GM18858 (cell line): ENCODE measurements at regions not wholly inside any gene's neighbourhood (a gene's known extent, or its start where the extent isn't known, plus 50 kb on each side); places are given as distances from the start of the nearest gene placed in this dataset.
"Not testable (repeated sequence)": the region's sequence is repeated elsewhere in the genome, so short reads cannot be mapped to it uniquely, and the experiment has no call there.

ENCODE experiments used
- ATAC-seq: cut with Tn5 transposase; IDR thresholded peaks from one replicate; pipeline ENCODE4 v1.9.1; 2021; ENCODE audit not compliant: unreplicated experiment

DNA sequence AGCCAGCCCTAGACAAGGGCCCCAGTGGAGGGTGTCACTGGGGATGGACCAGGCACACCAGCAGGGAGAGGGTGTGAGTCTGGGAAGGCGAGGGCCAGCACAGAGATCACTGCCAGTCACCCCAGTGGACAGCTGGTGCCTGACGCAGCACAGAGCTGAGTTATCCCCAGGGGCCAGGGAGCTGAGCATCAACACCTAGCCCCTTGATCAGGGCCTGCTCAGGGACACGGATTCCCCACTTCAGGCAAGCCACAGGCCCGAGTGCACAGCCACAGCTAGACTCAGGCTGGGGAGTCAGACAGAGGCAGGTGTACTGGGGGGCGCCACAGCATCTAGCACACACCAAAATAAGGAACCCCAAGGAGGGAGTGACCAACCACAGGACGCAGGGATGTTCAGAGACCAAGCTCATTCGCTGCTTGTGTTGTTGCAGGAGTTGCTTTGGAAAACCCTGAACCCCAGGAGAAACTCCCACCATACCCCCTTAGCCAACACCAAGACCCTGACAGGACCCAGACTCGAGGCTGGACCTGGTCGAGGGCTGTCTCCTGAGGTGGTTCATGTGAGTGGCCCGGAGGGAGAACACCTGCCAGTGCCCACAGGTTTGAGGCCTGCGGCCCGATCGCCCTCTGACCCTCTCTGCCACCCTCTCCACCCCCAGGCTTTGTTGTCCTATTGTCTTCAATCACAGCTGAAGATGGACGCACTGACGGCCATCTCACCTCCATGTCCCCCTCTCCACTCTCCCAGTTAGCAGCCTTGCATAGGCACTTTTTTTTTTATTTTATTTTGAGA, 146.8 kb downstream of the TPRA1 start:
- no peak for ATAC-seq

DNA sequence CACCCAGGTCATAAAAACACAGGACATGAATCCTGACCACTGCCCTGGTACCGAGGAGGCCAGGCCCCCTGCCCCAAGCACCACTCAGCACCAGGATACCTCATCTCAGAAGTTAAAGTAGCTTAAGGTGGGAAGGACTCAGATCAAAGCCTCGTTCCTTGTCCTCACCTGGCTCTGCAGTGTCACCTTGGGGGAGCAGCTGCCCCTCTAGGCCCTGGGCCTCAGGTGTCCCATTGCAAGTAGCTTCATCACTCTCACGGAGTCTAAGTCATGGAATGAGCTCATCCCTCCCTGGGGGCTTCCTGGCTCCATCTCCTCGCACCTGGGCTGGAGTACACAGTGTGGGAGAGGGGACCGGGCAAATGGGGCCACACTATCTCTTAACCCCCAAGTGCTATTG, 148.0 kb downstream of the TPRA1 start:
- ATAC-seq = no peak

DNA sequence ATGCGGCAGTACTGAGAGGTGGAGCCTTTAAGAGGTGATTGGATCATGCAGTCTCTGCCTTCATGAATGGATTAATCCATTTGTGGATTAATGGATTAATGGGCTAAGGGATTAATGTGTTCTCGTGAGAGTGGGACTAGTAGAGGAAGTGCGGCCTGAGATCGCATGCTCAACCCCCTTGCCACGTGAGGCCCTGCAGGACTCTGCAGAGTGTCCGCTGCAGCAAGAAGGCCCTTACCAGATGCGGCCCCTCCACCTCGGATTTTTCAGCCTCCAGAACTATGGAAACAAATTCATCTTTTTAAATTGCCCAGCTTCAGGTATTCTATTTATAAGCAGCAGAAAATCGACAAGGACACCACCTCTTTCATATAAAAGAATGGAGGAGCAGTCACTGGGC, 148.8 kb downstream of the TPRA1 start:
- ATAC-seq = no peak

DNA sequence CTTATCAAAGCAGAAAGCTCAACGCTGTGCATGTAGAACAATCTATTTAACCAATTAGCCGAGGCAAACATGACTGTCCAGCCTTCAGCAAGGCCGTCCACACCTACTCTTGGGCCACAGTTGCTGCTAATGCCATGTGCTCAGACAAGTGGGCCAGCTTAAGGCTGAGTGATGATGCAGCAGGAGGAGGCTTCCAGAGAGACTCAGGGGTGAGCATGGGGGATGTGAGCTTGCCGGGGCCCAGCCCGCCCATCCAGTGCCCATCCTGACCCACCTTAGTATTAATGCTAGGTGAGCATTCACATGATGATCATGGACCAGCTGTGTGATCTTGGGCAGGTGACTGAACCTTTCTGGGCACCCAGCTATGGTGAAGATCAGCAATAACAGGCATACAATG, 150.1 kb downstream of the TPRA1 start:
- ATAC-seq = no peak

DNA sequence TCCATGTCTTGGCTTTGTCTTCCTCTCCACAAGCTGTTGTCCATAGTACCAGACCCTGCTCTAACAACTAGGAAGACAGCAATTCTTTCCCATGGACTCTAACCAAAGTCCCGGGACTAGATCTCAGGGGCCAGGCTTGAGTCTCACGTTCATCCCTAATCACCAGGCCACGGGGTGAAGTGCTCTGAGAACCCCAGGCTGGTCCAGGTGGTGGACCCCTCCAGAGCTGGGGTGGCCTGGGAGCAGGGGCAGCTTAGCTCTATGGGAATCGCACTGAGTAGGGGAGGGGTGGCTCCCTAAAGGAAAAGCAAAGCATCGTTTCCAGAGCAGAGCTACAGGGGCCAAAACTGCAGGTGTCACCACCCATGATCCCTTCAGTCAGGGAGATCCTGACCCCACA, 150.9 kb downstream of the TPRA1 start:
- ATAC-seq = no peak

DNA sequence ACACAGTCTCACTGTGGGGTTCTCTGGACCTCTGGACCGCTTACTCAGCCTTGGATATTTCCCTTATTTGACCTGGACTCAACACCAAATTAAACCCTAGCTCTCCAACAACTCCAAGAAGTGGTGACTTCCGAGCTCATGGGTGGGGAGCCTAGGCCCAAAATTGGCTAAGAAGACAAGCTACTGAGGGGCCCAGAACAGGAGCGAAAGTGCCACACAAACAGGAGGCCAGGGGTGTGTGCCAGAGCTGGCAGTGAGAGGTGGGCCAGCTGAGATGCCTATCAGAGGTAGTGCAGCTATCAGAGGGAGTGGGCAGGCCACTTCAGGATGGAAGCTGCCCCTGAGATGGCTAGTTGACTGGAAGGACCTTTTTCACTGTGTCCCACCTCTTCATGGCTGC, 151.1 kb upstream of the PRR20G start:
- ATAC-seq = no peak

DNA sequence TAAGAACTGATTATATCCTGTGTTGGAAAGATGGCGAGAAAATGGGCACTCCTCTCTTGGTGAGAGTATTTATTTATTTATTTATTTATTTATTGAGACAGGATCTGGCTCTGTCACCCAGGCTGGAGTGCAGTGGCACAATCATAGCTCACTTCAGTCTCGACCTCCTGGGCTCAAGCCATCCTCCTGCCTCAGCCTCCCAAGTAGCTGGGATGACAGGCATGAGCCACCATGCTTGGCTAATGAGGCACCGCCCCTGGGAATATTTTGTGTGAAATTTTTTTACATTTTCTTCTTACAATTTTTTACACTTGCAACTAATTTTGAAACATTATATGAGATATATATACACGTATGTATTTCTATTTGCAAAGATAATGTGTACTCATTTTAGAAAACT, 150.5 kb upstream of the PRR20G start:
- no peak for ATAC-seq

DNA sequence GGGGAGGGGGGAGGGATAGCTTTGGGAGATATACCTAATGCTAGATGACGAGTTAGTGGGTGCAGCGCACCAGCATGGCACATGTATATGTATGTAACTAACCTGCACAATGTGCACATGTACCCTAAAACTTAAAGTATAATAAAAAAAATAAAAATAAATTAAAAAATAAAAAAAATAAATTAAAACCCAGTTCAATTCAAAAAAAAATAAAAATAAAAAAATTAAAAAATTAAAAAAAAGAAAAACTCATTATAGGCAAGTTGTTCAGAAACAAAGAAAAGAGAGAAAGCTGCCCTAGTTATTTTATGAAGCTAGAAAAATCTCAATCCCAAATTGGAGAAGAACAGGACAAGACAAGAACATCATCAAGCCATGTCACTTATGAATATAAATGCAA, 147.5 kb upstream of the PRR20G start:
- ATAC-seq = not testable (repeated sequence)

DNA sequence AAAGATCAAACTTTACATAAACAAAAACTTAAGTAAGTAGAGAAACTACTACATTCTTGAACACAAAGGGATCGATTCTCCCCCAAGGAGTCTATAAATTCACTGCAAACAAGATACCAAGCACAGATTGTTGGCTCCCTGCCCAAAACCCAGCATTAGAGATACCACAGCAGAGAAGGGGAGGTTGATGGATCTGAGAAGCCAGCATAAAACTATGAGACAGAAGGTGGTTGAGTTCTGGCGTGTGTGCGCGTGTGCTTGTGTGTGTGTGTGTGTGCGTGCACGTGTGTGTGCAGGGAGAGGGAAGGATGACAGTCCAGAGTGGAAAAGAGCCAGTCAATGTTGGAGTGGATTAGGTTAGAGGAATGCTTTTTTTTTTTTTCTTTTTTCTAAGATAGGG, 143.2 kb upstream of the PRR20G start:
- ATAC-seq = no peak

DNA sequence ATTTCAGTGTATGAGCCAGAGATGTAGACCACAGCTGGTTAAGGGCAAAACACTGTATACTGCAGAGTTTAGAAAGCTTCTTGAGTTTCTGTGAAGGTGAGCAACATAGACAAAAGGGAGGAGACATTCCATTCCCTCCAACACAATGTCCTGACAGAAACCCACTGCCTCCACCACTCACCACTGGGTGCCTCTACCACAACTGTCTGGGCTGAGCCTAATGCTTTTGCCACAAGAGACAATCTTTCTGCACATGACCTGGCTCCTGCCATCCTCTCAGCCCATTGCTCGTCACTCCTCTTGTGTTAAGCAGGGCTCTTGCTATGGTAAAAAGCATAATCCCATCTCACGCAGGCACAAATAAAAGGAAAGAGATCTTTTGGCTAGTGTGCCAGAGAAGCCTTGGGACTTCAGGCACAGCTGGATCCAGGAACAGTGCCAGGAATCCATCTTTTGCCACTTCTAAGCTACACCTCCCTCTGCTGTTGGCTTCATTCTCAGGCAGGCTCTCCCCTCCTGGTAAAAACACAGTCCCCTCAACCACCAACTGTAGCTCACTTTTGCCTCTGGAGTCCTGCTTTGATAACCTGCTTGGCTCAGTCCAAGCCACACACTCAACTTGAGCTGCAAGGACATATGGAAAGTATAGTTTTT, 140.6 kb upstream of the PRR20G start:
- ATAC-seq = no peak

DNA sequence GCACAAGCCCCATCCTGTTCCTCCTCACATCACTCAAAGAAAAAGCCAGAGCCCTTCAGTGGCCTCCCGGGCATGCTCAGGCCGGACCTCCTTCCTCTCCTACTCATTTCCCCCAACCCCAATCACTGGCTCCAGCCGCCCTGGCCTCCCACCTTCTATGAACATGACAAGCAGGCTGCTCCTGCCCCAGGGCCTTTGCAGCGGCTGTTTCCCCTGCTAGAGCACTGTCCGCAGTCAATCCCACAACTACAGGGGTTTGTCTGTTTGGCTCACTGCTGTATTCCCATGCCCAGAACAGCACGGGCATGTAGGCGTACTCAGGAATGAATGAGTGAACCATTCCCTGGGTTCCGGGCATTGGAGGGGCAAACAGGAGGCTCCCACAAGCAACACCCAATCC, 139.8 kb upstream of the PRR20G start:
- no peak for ATAC-seq

DNA sequence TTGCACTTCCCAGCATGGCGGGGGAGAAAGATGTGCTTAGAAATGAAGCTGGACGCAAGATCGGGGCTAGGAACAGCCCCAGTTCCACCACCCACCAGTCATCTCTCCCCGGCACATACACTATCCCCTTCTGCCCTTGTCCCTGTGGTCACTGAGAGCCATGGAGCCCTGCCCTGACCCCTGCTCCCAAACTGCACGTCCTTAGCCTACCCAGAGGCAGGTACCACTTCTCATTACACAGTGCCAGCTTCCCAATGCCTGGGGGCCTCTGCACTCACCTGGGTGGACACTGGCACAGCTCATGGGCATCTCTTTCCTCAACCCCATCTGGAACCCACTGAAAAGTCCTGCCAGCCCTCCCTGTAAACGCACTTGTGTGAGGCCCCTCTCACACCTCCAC, 139.3 kb upstream of the PRR20G start:
- ATAC-seq = no peak

DNA sequence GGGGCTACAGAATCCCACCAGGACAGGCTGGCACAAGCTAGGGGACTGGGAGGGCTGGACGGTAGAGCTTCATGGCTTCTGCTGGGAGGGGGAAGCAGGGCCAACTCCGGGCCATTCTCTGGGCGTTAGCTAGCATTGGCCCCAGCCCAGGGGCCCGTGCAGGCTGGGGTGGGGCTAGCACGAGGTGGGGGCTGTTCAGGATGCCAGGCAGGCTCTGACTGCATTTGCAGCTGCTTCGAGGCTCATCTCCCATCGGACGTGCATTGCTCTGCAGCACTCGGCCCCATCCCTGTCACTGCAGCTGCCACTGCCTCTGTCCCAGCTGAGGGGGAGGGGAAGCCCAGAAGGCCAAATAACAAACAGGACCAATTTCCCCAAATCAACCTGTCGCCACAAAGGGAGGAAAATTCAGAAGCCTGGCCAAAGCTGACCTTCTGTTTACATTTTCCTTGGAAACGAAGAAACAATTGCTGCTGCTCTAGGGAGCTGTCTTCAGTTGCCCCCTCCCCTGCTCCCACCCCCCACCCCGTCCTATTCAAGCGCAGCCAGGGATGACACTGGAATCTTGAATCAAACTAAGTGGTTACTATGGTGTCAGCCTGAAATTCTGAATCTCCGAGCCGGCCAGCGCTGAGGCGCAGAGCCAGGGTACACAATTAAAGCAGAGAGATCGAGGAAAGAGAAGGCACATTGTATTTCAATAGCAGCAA, 138.8 kb upstream of the PRR20G start:
- ATAC-seq = no peak

DNA sequence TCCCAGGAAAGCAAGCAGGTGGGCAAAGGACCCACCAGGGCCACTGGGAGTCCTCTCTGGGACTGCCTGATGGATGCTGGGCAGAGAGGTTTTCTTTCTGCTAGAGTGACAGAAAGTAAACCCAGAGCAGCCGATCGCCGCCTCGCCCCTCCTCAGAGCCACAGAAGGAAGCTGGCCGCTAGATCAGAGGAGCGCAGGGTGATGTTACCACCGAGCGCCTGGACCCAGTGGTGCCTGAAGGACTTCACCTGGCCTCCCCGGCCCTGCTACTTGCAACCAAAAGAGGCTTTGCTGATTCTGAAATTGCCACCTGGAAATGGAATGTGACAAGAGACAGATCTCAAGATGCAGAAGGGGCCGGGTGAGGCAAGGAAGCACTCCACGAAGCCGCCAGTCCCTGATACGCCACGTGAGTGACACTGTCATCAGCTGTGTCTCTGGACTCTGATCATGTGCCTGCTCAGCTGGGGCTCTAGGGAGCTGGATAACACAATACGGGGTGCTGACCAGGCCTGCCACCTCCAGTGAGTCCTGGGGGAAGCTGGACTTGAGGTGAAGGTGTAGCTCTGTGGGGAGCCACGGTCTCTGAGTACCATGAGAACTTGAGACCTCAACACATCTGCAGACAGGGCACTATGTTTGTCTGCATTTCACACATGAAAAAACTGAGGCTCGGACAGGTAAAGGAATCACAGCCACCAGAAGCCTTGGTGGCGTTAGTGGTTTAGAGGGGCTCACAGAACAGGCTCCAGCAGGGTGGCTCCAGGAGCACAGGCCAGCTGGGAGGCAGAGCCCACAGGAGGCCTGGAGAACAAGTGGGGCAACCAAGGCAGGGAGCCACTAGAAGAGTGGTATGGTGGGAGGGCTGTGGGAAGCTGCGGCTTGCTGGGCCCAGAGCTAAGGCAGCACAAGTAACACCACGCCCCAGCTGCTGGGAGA, 137.9 kb upstream of the PRR20G start:
- ATAC-seq = no peak

DNA sequence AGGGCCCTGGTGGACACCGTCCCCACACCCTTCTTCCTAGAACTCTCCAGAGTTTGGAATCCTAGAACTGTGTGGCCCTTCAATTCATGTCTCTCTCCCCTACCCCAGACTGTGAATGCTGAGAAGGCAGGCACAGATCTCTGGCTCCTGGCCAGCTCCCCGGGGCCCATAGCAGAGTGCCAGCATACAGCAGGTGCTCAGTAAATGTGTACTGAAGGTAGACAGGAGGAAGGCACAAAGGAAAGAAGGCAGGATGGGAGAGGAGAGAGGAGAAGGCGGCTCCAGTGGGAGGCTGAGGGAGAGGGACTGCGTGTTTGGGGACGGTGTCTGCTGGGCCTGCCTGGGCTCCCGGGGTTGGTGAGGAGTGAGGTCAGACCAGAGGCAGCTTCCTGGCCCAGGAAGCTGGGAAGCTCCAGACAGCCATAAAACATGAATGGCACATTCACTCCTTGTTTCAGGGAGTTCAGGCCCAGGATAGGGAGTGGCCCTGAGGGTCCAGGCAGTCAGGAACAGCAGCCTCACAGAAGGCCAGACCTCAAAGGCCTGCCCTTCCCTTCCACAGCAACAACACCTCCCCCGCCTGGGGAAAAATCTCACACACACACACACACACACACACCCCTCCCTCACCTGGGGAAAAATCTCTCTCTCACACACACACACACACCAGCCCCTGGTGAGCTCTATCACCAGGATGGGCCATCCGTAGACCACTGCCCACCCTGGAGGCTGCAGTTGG, 137.1 kb upstream of the PRR20G start:
- ATAC-seq = no peak

DNA sequence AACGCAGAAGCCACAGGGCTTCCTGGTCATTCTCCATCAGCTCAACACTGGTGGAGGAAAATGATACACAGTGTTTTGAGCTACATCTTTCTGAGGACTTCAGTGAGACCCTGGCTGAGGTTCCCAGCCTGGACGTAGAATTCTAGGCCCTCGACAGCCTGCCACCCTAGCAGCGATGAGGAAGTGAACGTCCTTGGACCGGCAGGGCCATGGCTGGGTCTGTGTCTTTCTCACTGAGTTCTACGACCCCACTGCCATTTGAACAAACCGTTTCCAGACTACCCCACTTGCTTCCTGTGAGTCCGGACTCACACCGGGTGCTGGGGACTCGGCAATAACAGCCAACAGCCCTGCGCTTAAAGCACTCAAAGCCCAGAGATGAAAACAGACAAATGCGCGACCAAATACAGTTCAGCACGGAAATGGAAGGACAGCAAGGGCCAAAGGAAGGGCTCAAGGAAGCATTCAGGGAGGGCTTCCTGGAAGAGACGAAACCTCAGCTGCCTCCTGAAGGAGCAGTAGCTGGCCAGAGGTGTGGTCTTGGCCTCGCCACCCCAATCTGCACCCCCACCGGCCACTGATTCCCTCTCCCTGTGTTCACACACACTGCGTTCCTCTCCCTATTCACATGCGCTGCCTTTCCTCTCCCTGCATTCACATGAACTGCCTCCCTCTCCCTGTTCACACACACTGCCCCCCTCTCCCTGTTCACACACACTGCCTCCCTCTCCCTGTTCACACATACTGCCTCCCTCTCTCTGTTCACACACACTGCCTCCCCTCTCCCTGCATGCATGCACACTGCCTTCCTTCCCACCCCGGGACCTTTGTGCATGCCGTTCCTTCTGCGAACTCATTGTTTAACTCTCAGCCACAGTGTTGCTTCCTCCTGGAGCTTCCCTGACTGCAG, 136.3 kb upstream of the PRR20G start:
- no peak for ATAC-seq

DNA sequence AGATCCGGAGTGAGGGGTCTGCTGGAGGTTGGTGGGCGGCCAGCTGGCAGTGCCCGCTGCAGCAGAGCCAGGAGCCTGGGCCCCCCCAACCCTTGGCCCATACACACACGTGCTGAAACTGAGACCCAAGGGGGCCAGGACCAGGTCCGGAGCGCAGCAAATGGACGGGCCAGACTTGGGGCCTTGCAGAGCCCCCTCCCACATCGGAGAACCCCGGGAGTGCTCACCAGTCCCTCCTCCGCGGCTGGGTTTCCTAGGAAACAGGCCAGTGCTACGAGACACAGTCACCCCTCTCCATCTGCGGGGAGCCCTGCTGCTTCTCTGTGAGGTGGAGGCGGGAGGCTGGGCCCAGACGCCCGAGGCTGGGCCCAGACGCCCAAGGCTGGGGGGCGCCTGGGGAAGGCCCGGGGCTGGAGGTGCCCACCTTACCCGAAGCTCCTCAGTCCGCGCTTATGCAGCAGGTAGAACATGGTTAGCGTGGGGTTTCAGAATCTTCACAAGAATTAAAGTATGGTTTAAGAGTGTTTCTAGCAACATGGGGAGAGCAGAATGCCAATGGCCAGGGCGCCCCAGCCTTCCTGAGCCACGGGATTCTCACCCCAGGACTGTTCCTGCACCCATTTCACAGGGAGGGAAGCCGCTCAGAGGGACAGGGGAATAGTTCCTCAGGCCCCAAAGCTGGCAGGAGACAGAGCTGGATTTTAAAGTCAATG, 135.0 kb upstream of the PRR20G start:
- ATAC-seq = no peak

DNA sequence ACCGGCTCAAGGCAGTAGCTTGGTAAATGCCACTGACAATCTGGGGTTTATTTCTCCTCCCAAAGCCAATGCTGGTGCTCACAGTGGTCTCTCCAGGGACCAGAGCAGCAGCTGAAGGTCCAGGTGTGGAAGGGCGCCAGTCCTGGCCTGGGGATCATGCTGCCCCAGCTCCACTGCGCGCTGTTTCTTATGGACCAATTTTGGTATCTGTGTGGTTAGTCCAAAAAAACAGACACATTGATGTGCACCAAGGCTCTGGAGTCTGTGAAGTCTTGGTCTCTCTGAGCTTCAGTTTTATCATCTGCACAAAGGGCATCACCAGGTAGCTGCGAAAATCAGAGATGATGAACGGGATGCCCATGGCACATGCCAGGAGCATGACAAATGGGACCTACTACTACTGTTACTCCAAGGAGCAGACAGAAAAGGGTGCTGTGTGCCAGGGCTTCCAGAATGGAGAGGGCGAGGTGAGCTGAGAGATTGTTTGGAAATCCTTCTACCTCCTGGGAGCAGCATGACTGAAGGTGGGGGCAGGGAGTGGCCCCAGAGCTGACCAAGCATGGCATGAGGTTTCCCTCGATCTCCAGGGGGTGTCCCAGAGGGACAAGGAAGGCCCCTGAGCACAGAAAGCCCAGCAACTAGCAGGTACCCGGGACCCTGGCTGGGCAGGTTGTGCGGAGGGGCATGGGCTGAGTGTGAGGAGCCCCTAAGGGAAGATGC, 134.3 kb upstream of the PRR20G start:
- no peak for ATAC-seq
